AG10803 (cell line): ENCODE measurements at regions not wholly inside any gene's neighbourhood (a gene's known extent, or its start where the extent isn't known, plus 50 kb on each side); places are given as distances from the start of the nearest gene placed in this dataset.
"Not testable (repeated sequence)": the region's sequence is repeated elsewhere in the genome, so short reads cannot be mapped to it uniquely, and the experiment has no call there.

Experiments used
- DNase-seq: peaks from one replicate; pipeline ENCODE4 v3.0.0; 2010; ENCODE audit warnings: low read depth
- H3K4me3 ChIP-seq: 2 replicates; pipeline ENCODE4 v1.5.1; 2011; ENCODE audit warnings: mild to moderate bottlenecking, low read length, control low read depth
- CTCF ChIP-seq: conservative IDR thresholded peaks from 2 replicates; pipeline ENCODE4 v1.5.1; 2011; ENCODE audit warnings: mild to moderate bottlenecking, low read length, control low read depth, inconsistent platforms

DNA sequence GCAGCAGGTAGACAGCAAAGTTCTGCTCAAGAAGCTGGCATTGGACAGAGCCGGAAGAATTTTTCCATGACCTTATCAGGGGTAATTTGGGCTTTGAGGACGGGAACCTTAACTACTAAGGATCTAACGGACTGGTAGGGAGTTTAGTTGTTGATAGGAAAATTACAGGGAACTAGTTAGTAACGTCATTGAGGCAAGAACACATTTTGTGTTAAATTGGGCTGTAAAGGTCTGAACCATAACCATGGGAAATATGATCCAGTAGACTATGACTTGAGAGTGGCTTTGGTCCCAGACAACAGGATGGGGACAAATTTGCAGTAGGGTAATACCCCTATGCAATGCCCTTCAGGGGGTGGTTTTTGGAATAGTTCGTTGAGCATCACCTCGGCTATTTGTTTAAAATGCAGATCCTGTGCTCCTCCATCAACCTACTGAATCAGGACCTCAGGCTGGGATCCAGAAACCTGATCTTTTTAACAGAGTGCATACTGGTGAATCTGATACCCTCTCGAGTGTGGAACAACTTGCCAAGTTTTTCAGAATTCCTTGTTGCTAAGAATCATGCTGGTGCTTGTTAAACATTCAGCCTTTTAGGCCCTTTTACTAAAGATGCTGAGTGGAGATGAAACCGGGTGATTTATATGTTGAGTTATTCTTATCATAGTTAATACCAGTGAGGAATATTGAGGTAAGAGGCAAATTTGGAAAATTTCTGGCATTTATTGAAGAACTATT lies 255.1 kb downstream of the MAP2K6 start:
- no peak overlapping the region for H3K4me3 ChIP-seq
- DNase-seq = no peak
- no peak for TF ChIP-seq CTCF

DNA sequence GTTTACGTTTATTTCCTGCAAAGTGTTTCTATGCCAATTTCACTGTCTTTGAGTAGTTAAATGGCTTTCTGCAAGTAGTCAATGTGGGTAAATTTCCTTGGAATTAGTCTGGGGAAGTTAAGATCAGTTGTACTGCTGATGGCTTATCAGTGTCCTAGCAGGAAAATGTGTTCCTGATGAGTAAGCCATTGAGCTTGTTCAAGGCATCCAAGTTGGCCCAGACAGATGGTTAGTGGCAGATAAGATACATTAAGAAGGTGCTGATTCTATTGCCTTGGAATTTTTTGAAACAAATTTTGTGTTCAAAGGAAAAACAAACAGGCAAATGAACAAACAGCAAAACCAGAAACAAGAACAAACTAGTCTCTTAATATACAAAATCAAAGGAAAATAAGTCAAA lies 258.4 kb downstream of the MAP2K6 start:
- H3K4me3 ChIP-seq = no peak overlapping the region
- TF ChIP-seq CTCF = no peak
- DNase-seq = peak; percentile 73

GRCh38 chr17:69677130-69677529 lies 262.6 kb downstream of the MAP2K6 start:
- DNase-seq = no peak
- no peak for TF ChIP-seq CTCF
- H3K4me3 ChIP-seq = no peak overlapping the region

GRCh38 chr17:69678206-69678605 lies 263.7 kb downstream of the MAP2K6 start:
- TF ChIP-seq CTCF = no peak
- peak; percentile 19 for DNase-seq
- H3K4me3 ChIP-seq = no peak overlapping the region

- DNase-seq = no peak
- H3K4me3 ChIP-seq = no peak overlapping the region
- no peak for TF ChIP-seq CTCF
Measured at GRCh38 chr17:69679829-69680228, 265.3 kb downstream of the MAP2K6 start.

DNA sequence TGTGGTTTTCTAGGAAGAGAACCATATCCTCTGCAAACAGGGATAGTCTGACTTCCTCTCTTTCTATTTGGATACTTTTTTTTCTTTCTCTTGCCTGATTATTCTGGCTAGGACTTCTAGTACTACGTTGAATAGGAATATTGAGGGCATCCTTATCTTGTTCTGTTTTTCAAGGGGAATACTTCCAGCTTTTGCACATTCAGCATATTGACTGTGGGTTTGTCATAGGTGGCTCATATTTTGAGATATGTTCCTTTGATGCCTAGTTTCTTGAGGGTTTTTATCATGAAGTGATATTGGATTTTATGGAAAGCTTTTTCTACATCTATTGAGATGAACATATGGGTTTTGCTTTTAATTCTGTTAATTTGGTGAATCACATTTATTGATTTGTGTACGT lies 269.8 kb downstream of the MAP2K6 start:
- TF ChIP-seq CTCF = no peak
- DNase-seq = no peak
- no peak overlapping the region for H3K4me3 ChIP-seq

DNA sequence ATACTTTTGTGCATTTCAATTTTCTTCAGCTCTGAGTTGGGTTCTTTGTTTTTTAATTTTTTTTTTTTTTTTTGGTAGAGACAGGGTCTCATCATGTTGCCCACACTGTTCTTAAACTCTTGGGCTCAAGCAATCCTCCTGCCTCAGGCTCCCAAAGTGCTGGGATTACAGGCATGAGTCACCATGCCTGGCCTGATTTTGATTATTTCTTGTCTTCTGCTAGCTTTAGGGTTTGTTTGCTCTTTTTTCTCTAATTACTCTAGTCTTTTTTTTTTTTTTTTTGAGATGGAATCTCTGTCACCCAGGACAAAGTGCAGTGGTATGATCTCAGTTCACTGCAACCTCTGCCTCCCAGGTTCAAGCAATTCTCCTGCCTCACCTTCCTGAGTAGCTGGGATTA lies 270.7 kb downstream of the MAP2K6 start:
- not testable (repeated sequence) for H3K4me3 ChIP-seq, DNase-seq
